ENCODE measurements at regions not wholly inside any gene's neighbourhood (a gene's known extent, or its start where the extent isn't known, plus 50 kb on each side); places are given as distances from the start of the nearest gene placed in this dataset.

DNA sequence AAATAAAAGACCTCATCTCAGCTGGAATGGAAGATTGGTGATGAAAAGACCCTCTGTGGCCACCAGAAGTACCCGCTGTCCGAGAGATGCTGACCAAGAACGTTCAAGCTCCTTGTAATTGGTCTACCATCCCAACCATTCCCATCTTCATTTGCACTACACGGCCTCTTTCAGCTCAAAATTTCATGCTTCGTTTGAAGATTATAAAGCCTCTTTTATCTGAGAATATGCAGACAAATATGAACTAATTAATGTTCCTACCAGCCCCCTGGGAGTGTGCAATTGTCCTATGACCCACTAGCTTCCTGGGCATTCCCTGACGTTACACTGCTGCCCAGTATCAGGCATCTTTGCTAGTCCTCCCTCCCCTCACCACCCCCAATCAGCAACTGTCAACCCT, 583.7 kb downstream of the MID1IP1 start:
- no peaks in the 10 kb centered on the region for H3K4me1 ChIP-seq (ENCODE audit: control insufficient read depth, insufficient read depth, low read length)
- no peak overlapping the region for H3K4ac ChIP-seq (ENCODE audit: low read depth, low read length)
- no peak overlapping the region for H4K8ac ChIP-seq (ENCODE audit: low read depth in 2 of 2, low read length in 2 of 2)
- POLR2A ChIA-PET (ENCODE audit: unreplicated experiment): no interaction called here
- no peaks in the 10 kb centered on the region for H3K9me1 ChIP-seq (ENCODE audit: insufficient read depth, low read length)
- H3K36me3 ChIP-seq (ENCODE audit: control insufficient read depth, insufficient read depth, low read length): no peaks in the 10 kb centered on the region
- no peak overlapping the region for H3K56ac ChIP-seq (ENCODE audit: extremely low read depth, insufficient read depth, low read length)
- WGBS, 2 experiments (ENCODE audit: extremely low coverage in 2 of 2, insufficient read length in 1 of 2): 20% methylated on average over 1 of the region's 6 CpGs; no CpG with 5 or more reads in 1 of the 2 experiments
- CTCF ChIA-PET: no interaction called here
- in situ Hi-C loops (cut with MboI; ENCODE audit: low sequenced_read_pairs) (no loop called here), intact Hi-C loops (cut with micrococcal nuclease) (no loop called here), dilution Hi-C loops (cut with HindIII; ENCODE audit: low sequenced_read_pairs, unreplicated experiment) (no loop called here)
- no peak overlapping the region for H3K14ac ChIP-seq (replicated peaks; ENCODE audit: low read depth, low read length)
- no peak overlapping the region for H3K4me2 ChIP-seq (ENCODE audit: low read depth, low read length)
- no peaks in the 10 kb centered on the region for H3K79me1 ChIP-seq (ENCODE audit: low read depth in 1 of 2, low read length in 2 of 2)
- H4K20me1 ChIP-seq (ENCODE audit: insufficient read depth, low read length): no peaks in the 10 kb centered on the region
- ATAC-seq (ENCODE audit: low read depth): no peak
- H2AK9ac ChIP-seq (replicated peaks; ENCODE audit: low read depth, low read length, poor library complexity): no peak overlapping the region
- H3K27ac ChIP-seq (ENCODE audit: insufficient read depth, low read length): no peak overlapping the region
- H3K18ac ChIP-seq (ENCODE audit: low read depth, low read length): no peak overlapping the region
- no peak overlapping the region for H2BK120ac ChIP-seq (ENCODE audit: low read depth, low read length)
- no peak overlapping the region for H2BK20ac ChIP-seq (ENCODE audit: low read depth, low read length)
- peaks cover 13% of the 10 kb centered on the region for H3K27me3 ChIP-seq (ENCODE audit: control insufficient read depth, insufficient read depth, low read length)
- no peak overlapping the region for H4K5ac ChIP-seq (ENCODE audit: low read depth, low read length)
- H2AFZ ChIP-seq (replicated peaks; ENCODE audit: low read length, poor library complexity): no peak overlapping the region
- no peak overlapping the region for H4K91ac ChIP-seq (ENCODE audit: insufficient read depth, low read depth, low read length)
- no peaks in the 10 kb centered on the region for H3K9me3 ChIP-seq (ENCODE audit: control insufficient read depth, insufficient read depth, low read length)
- H2BK15ac ChIP-seq (ENCODE audit: low read depth, low read length): no peak overlapping the region
- TF ChIP-seq RFX5 (IDR thresholded peaks at IDR 0.05; ENCODE audit: low read depth, low read length): no peak
- TF ChIP-seq, protein P1, sequence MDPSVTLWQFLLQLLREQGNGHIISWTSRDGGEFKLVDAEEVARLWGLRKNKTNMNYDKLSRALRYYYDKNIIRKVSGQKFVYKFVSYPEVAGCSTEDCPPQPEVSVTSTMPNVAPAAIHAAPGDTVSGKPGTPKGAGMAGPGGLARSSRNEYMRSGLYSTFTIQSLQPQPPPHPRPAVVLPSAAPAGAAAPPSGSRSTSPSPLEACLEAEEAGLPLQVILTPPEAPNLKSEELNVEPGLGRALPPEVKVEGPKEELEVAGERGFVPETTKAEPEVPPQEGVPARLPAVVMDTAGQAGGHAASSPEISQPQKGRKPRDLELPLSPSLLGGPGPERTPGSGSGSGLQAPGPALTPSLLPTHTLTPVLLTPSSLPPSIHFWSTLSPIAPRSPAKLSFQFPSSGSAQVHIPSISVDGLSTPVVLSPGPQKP (IDR thresholded peaks at IDR 0.05; ENCODE audit: borderline replicate concordance, low read depth, low read length): no peak
- no peak overlapping the region for H3K9ac ChIP-seq (ENCODE audit: low read depth, low read length)
- H3K4me3 ChIP-seq (ENCODE audit: insufficient read depth, low read depth, low read length): no peak overlapping the region
- BruUV-seq (replicated peaks): no TSS peak
- H2AK5ac ChIP-seq (ENCODE audit: low read depth, low read length): no peak overlapping the region
- H3K23ac ChIP-seq (ENCODE audit: low read depth, low read length): no peak overlapping the region
- no peak overlapping the region for H2BK5ac ChIP-seq (ENCODE audit: low read depth, low read length, poor library complexity, severe bottlenecking)
- DNase-seq: no peak

All from IMR-90 (cell line).